Keratinocyte (primary cell): ENCODE measurements at regions not wholly inside any gene's neighbourhood (a gene's known extent, or its start where the extent isn't known, plus 50 kb on each side); places are given as distances from the start of the nearest gene placed in this dataset.

Experiments used
- DNase-seq: peaks from one replicate; pipeline ENCODE4 v3.0.0-alpha.2; 2011; ENCODE audit warnings: low read depth, missing footprints, low spot score
- FAIRE-seq: peaks from 2 replicates; lab custom pipeline; 2011; peaks lifted over from hg19 to GRCh38; lab: Jason Lieb, UNC
- H2AFZ ChIP-seq: 2 replicates; pipeline ENCODE4 v1.6.0; 2012; ENCODE audit warnings: low read length, control low read depth, inconsistent platforms; ENCODE audit not compliant: control insufficient read depth
- H3K27ac ChIP-seq: 2 replicates; pipeline ENCODE4 v1.5.1; 2011; ENCODE audit warnings: low read length; ENCODE audit not compliant: control insufficient read depth, insufficient read depth
- H3K27me3 ChIP-seq: 3 replicates; pipeline ENCODE4 v1.6.0; 2011; ENCODE audit warnings: low read length; ENCODE audit not compliant: control insufficient read depth, insufficient read depth; ENCODE audit errors: extremely low read depth
- H3K36me3 ChIP-seq, 2 experiments: 2 replicates in 1 of 2; 3 replicates in 1 of 2; pipeline ENCODE4 v1.5.1; 2011; ENCODE audit warnings: low read length in 2 of 2, mild to moderate bottlenecking in 1 of 2; ENCODE audit not compliant: control insufficient read depth in 2 of 2, insufficient read depth in 2 of 2; ENCODE audit errors: extremely low read depth in 1 of 2
- H3K4me1 ChIP-seq: 3 replicates; pipeline ENCODE4 v1.5.1; 2011; ENCODE audit warnings: low read length; ENCODE audit not compliant: control insufficient read depth, insufficient read depth; ENCODE audit errors: extremely low read depth
- H3K4me2 ChIP-seq: 3 replicates; pipeline ENCODE4 v1.6.0; 2011; ENCODE audit warnings: low read depth, low read length; ENCODE audit not compliant: control insufficient read depth, insufficient read depth; ENCODE audit errors: extremely low read depth
- H3K4me3 ChIP-seq, 3 experiments: fragments of 200-600 bp in 1 of 3; sonication (generic) in 1 of 3; 2 replicates in 2 of 3; 3 replicates in 1 of 3; pipeline ENCODE4 v1.5.1; 2011 to 2016; ENCODE audit warnings: low read length in 3 of 3, mild to moderate bottlenecking in 3 of 3, control low read depth in 2 of 3, inconsistent platforms in 1 of 3, low read depth in 1 of 3, mixed read lengths in 1 of 3, mixed run types in 1 of 3, moderate library complexity in 1 of 3; ENCODE audit not compliant: control insufficient read depth in 2 of 3, insufficient read depth in 2 of 3; ENCODE audit errors: extremely low read depth in 1 of 3
- H3K79me2 ChIP-seq: 2 replicates; pipeline ENCODE4 v1.6.0; 2012; ENCODE audit warnings: low read length; ENCODE audit not compliant: control insufficient read depth, insufficient read depth
- H3K9ac ChIP-seq: 3 replicates; pipeline ENCODE4 v1.6.0; 2011; ENCODE audit warnings: low read length; ENCODE audit not compliant: control insufficient read depth, insufficient read depth; ENCODE audit errors: extremely low read depth
- H3K9me1 ChIP-seq: 3 replicates; pipeline ENCODE4 v1.6.0; 2011; ENCODE audit warnings: low read length; ENCODE audit not compliant: control insufficient read depth, insufficient read depth; ENCODE audit errors: extremely low read depth
- H3K9me3 ChIP-seq: 2 replicates; pipeline ENCODE4 v1.5.1; 2012; ENCODE audit warnings: low read depth, low read length; ENCODE audit not compliant: control insufficient read depth
- H4K20me1 ChIP-seq: 3 replicates; pipeline ENCODE4 v1.6.0; 2011; ENCODE audit warnings: low read length; ENCODE audit not compliant: control insufficient read depth, insufficient read depth; ENCODE audit errors: extremely low read depth
- CTCF ChIP-seq, 3 experiments: IDR thresholded peaks in 1 of 3; conservative IDR thresholded peaks in 1 of 3; optimal IDR thresholded peaks in 1 of 3; 2 replicates in 2 of 3; 3 replicates in 1 of 3; pipeline versions ENCODE3 to v1.5.1; 2011; ENCODE audit warnings: low read length in 3 of 3, mild to moderate bottlenecking in 3 of 3, moderate library complexity in 2 of 3, control low read depth in 1 of 3, inconsistent platforms in 1 of 3; ENCODE audit not compliant: insufficient read depth in 2 of 3; ENCODE audit errors: extremely low read depth in 1 of 3
- EZH2 ChIP-seq: IDR thresholded peaks from one replicate; pipeline ENCODE4 v1.6.1; 2012; ENCODE audit warnings: inconsistent platforms, mild to moderate bottlenecking, low read length, moderate library complexity
- dilution Hi-C: fragments of 300-500 bp; cut with MboI; formaldehyde crosslinking; loops from one replicate; pipeline ENCODE4 v1.7.0; 2020; ENCODE audit warnings: low sequenced_read_pairs; ENCODE audit not compliant: extremely low pct_ligation_motif_present

DNA sequence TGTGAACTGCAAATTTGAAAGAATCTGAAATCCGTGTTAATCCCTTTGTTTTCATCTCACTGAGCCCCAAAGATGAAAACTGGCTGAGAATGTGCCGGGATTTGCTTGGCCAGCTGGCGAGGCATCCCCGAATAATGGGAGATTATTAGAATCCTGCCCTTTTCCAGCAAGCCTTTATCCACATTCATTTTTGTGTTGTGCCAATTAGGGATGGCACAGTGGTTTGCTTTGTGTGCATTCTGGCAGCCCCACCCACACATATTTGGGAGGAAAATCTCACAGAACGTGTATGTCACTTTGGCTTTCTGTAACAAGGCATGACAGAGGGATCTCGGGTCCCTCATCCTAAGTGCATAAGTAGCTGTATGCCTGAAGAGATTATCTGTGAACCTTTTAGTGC lies 405.8 kb upstream of the FAM98A start:
- Histone ChIP-seq H3K79me2 (no peaks in the 10 kb centered on the region), H3K27ac (no peak overlapping the region), H3K9ac (no peak overlapping the region), H3K4me3 (no peak overlapping the region), H3K27me3 (no peaks in the 10 kb centered on the region), H4K20me1 (no peaks in the 10 kb centered on the region), H3K9me1 (no peaks in the 10 kb centered on the region), H3K4me2 (no peak overlapping the region), H3K4me1 (no peaks in the 10 kb centered on the region), H3K36me3 (no peaks in the 10 kb centered on the region), H2AFZ (no peak overlapping the region), H3K9me3 (no peaks in the 10 kb centered on the region)
- dilution Hi-C loops, result no loop called here
- TF ChIP-seq CTCF (optimal IDR thresholded peaks at IDR 0.05 in 1 of 3, IDR thresholded peaks at IDR 0.05 in 1 of 3, conservative IDR thresholded peaks at IDR 0.05 in 1 of 3; ENCODE audit: extremely low read depth in 1 of 3, insufficient read depth in 2 of 3, low read length in 3 of 3), result no peak
- no peak for TF ChIP-seq EZH2
- DNase-seq (no peak), FAIRE-seq (no peak)

- Histone ChIP-seq H3K36me3 (no peaks in the 10 kb centered on the region), H3K9me1 (no peaks in the 10 kb centered on the region), H3K9me3 (no peaks in the 10 kb centered on the region), H3K4me3 (no peak overlapping the region), H3K79me2 (no peaks in the 10 kb centered on the region), H2AFZ (no peak overlapping the region), H3K4me1 (no peaks in the 10 kb centered on the region), H4K20me1 (no peaks in the 10 kb centered on the region), H3K9ac (no peak overlapping the region), H3K27ac (no peak overlapping the region), H3K4me2 (no peak overlapping the region), H3K27me3 (no peaks in the 10 kb centered on the region)
- DNase-seq, result no peak
- no peak for TF ChIP-seq CTCF (optimal IDR thresholded peaks at IDR 0.05 in 1 of 3, IDR thresholded peaks at IDR 0.05 in 1 of 3, conservative IDR thresholded peaks at IDR 0.05 in 1 of 3; ENCODE audit: extremely low read depth in 1 of 3, insufficient read depth in 2 of 3, low read length in 3 of 3)
- TF ChIP-seq EZH2, result no peak
- dilution Hi-C loops, result no loop called here
- FAIRE-seq, result no peak
Observed at GRCh38 chr2:34003795-34004194, 404.7 kb upstream of the FAM98A start.
